ENCODE measurements at regions not wholly inside any gene's neighbourhood (a gene's known extent, or its start where the extent isn't known, plus 50 kb on each side); places are given as distances from the start of the nearest gene placed in this dataset.

- H3K4me3 ChIP-seq (ENCODE audit: extremely low read depth in 1 of 4, insufficient read depth in 2 of 4, low read depth in 3 of 4, low read length in 4 of 4) = no peak overlapping the region
- no peak for FAIRE-seq
- H2BK5ac ChIP-seq (ENCODE audit: low read depth, low read length) = no peak overlapping the region
- no peaks in the 10 kb centered on the region for H3K79me1 ChIP-seq (ENCODE audit: low read depth, low read length)
- H4K5ac ChIP-seq (ENCODE audit: insufficient read length, low read depth, low read length) = no peak overlapping the region
- no peak overlapping the region for H2AK5ac ChIP-seq (ENCODE audit: low read depth, low read length)
- H3K9me3 ChIP-seq (ENCODE audit: insufficient read depth in 2 of 2, low read depth in 1 of 2, low read length in 1 of 2) = peaks cover 8 to 11% of the 10 kb centered on the region in 2 experiments; a peak in 1 of 4 replicates
- H3K79me2 ChIP-seq (ENCODE audit: control insufficient read depth in 1 of 2, insufficient read depth in 2 of 2, low read length in 2 of 2) = no peaks in the 10 kb centered on the region
- H4K8ac ChIP-seq (ENCODE audit: extremely low read depth, insufficient read depth, low read length) = no peak overlapping the region
- WGBS, 2 experiments (ENCODE audit: extremely low coverage in 1 of 2, insufficient coverage in 1 of 2, insufficient read length in 1 of 2, insufficient replicate concordance in 2 of 2, low coverage in 1 of 2, low lambda C conversion rate in 2 of 2, missing lambda C conversion rate in 1 of 2) = 83% methylated on average over 3 of the region's 3 CpGs; no CpG with 5 or more reads in 1 of the 2 experiments
- H3K4me2 ChIP-seq (ENCODE audit: insufficient read depth in 1 of 2, low read depth in 2 of 2, low read length in 2 of 2) = no peak overlapping the region
- ChIA-PET CTCF (ENCODE audit: partially characterized antibody) (interaction anchor here (0.7 to 2.2 kb wide), 3 partner anchors 9 to 380 kb away, joined by 3 to 6 read pairs (median 3); no protein-coding TSS in a partner anchor), POLR2A (ENCODE audit: partially characterized antibody) (interaction anchor here (1.2 kb wide), 1 partner anchor 8 kb away, joined by 3 read pairs; no protein-coding TSS in a partner anchor)
- H4K20me1 ChIP-seq (replicated peaks in 1 of 2; ENCODE audit: control insufficient read depth in 1 of 2, insufficient read depth in 2 of 2, low read length in 2 of 2) = no peaks in the 10 kb centered on the region
- H2BK15ac ChIP-seq (ENCODE audit: low read length) = no peak overlapping the region
- peak overlapping the region; percentile 34; the same call in 1 of the 2 replicates for H2BK12ac ChIP-seq (ENCODE audit: low read depth, low read length)
- H3K36me3 ChIP-seq (ENCODE audit: control insufficient read depth in 2 of 4, insufficient read depth in 4 of 4, low read length in 3 of 4) = no peaks in the 10 kb centered on the region
- H2BK20ac ChIP-seq (ENCODE audit: low read length) = 0 out of 2 replicates have a peak overlapping the region, but pooled peaks have one; percentile 41
- TF ChIP-seq TBP (IDR thresholded peaks at IDR 0.05; ENCODE audit: low read depth, low read length) (no peak), RFX5 (IDR thresholded peaks at IDR 0.05; ENCODE audit: borderline replicate concordance, low read depth, low read length) (no peak), EZH2 (IDR thresholded peaks at IDR 0.05; ENCODE audit: low read depth, low read length, severe bottlenecking) (no peak), FOSL1 (IDR thresholded peaks at IDR 0.05; ENCODE audit: insufficient read depth, low read depth, low read length) (no peak), BACH1 (IDR thresholded peaks at IDR 0.05; ENCODE audit: low read length) (no peak), MAX (IDR thresholded peaks at IDR 0.05) (no peak)
- H4K91ac ChIP-seq (replicated peaks; ENCODE audit: insufficient read length, low read length) = no peak overlapping the region
- H3K27me3 ChIP-seq (replicated peaks in 1 of 4; ENCODE audit: control insufficient read depth in 3 of 4, extremely low read depth in 1 of 4, insufficient read depth in 3 of 4, low read length in 3 of 4) = no peaks in the 10 kb centered on the region; a peak in 1 of 7 replicates
- no peaks in the 10 kb centered on the region for H3K23me2 ChIP-seq (ENCODE audit: low read depth, low read length)
- no peak overlapping the region for H3K18ac ChIP-seq (ENCODE audit: extremely low read depth, low read length)
- no peak overlapping the region for H3K56ac ChIP-seq (replicated peaks; ENCODE audit: insufficient read length, low read depth, low read length)
- H3K9ac ChIP-seq (replicated peaks in 1 of 4; ENCODE audit: extremely low read depth in 1 of 4, low read depth in 3 of 4, low read length in 3 of 4) = no peak overlapping the region
- no peak overlapping the region for H3K23ac ChIP-seq (ENCODE audit: insufficient read length)
- H3K4ac ChIP-seq (replicated peaks; ENCODE audit: insufficient read length, low read depth, low read length) = no peak overlapping the region
- H3K4me1 ChIP-seq (replicated peaks in 1 of 4; ENCODE audit: control insufficient read depth in 3 of 4, insufficient read depth in 4 of 4, low read length in 3 of 4) = peaks cover 2 to 9% (median 4%) of the 10 kb centered on the region in 4 experiments; a peak in 4 of 7 replicates
- H3K14ac ChIP-seq (ENCODE audit: insufficient read length) = no peak overlapping the region
- no peak overlapping the region for H3K27ac ChIP-seq (ENCODE audit: low read depth, low read length)
- no peak overlapping the region for H2BK120ac ChIP-seq (replicated peaks; ENCODE audit: low read depth, low read length)
- H2AFZ ChIP-seq (ENCODE audit: low read length) = no peak overlapping the region
- no peak for DNase-seq (ENCODE audit: low read depth in 1 of 2, low spot score in 2 of 2)
These were observed 218.2 kb downstream of the TMEM114 start for GRCh38 chr16:8372141-8372540.
